ENCODE measurements at regions not wholly inside any gene's neighbourhood (a gene's known extent, or its start where the extent isn't known, plus 50 kb on each side); places are given as distances from the start of the nearest gene placed in this dataset.

DNA sequence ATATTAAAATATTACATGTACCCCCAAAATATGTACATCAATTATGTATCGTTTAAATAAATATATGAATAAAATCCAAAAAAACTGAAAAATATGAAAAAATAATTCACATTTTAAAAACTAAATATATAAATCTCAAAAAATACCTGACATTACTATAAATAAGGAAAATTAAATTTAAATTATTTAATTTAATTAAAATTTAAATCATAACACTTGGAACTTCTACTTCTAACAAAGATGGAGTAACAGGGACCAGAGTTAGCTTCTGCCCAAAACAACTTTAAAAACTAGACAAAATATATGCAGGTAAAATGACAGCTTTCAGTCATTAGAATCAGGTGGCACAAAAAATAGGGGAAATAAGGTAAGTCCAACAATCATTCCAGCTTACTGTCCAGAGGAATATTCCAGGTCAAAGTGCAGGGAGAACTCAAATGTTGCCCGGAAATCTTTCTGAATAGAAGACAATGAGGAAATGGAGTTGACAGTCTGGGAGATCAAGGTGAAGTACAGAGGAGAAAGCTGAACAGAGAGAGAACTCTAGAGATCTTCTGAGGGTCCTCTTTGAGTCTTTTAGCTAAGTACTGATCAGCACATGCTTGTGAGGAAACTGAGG lies 207.7 kb upstream of the ATP11B start:
- H3K36me3 ChIP-seq (ENCODE audit: control insufficient read depth, low read length) = no peaks in the 10 kb centered on the region
- H3K9me2 ChIP-seq (replicated peaks; ENCODE audit: control insufficient read depth, low read length) = no peaks in the 10 kb centered on the region
- H4K20me1 ChIP-seq (ENCODE audit: control insufficient read depth, insufficient read depth, low read depth, low read length) = no peaks in the 10 kb centered on the region
- H3K79me2 ChIP-seq (ENCODE audit: control insufficient read depth, low read length) = no peaks in the 10 kb centered on the region
- no peaks in the 10 kb centered on the region for H3K27me3 ChIP-seq (ENCODE audit: control insufficient read depth, low read length)
- H3K27ac ChIP-seq (ENCODE audit: low read depth, low read length) = no peak overlapping the region
- no peak overlapping the region for H3K4me3 ChIP-seq (ENCODE audit: low read length)
- no peaks in the 10 kb centered on the region for H3K9me3 ChIP-seq (ENCODE audit: control insufficient read depth, insufficient read depth, low read length)
- H3K4me2 ChIP-seq (ENCODE audit: low read length) = no peak overlapping the region
- H3K4me1 ChIP-seq (ENCODE audit: control insufficient read depth, low read length) = no peaks in the 10 kb centered on the region
- TF ChIP-seq, protein P1, sequence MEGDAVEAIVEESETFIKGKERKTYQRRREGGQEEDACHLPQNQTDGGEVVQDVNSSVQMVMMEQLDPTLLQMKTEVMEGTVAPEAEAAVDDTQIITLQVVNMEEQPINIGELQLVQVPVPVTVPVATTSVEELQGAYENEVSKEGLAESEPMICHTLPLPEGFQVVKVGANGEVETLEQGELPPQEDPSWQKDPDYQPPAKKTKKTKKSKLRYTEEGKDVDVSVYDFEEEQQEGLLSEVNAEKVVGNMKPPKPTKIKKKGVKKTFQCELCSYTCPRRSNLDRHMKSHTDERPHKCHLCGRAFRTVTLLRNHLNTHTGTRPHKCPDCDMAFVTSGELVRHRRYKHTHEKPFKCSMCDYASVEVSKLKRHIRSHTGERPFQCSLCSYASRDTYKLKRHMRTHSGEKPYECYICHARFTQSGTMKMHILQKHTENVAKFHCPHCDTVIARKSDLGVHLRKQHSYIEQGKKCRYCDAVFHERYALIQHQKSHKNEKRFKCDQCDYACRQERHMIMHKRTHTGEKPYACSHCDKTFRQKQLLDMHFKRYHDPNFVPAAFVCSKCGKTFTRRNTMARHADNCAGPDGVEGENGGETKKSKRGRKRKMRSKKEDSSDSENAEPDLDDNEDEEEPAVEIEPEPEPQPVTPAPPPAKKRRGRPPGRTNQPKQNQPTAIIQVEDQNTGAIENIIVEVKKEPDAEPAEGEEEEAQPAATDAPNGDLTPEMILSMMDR (IDR thresholded peaks at IDR 0.05; ENCODE audit: low read depth, low read length, poor library complexity, severe bottlenecking) = no peak
- no peak for TF ChIP-seq EZH2phosphoT487 (IDR thresholded peaks at IDR 0.05; ENCODE audit: borderline replicate concordance, low read length)
- H3F3A ChIP-seq (ENCODE audit: control insufficient read depth, insufficient read depth) = no peaks in the 10 kb centered on the region

DNA sequence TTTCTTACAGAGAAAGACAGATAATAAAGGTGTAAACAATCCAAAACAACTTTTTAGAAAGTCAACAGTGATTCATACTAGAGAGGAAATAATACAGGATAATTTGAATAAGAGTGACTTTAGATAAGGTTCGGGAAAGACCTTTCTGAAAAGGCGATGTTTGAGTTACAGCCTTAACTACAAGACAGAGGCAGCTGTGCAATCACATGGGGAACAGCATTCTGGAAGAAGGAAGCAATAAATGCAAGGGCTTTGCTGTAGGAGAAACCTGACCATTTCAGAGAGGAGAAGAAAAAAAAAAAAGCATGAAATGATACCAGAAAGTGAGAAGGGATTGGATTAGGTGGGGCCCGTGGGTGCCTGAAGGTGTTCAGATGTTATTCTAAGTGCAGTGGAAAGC lies 200.6 kb upstream of the ATP11B start:
- H3K9me2 ChIP-seq (replicated peaks; ENCODE audit: control insufficient read depth, low read length) = no peaks in the 10 kb centered on the region
- H3K4me2 ChIP-seq (ENCODE audit: low read length) = no peak overlapping the region
- no peaks in the 10 kb centered on the region for H3K36me3 ChIP-seq (ENCODE audit: control insufficient read depth, low read length)
- TF ChIP-seq, protein P1 (IDR thresholded peaks at IDR 0.05; ENCODE audit: low read depth, low read length, poor library complexity, severe bottlenecking) = no peak
- no peak for TF ChIP-seq EZH2phosphoT487 (IDR thresholded peaks at IDR 0.05; ENCODE audit: borderline replicate concordance, low read length)
- no peaks in the 10 kb centered on the region for H3F3A ChIP-seq (ENCODE audit: control insufficient read depth, insufficient read depth)
- H3K27me3 ChIP-seq (ENCODE audit: control insufficient read depth, low read length) = no peaks in the 10 kb centered on the region
- H3K79me2 ChIP-seq (ENCODE audit: control insufficient read depth, low read length) = no peaks in the 10 kb centered on the region
- no peak overlapping the region for H3K27ac ChIP-seq (ENCODE audit: low read depth, low read length)
- H4K20me1 ChIP-seq (ENCODE audit: control insufficient read depth, insufficient read depth, low read depth, low read length) = no peaks in the 10 kb centered on the region
- no peaks in the 10 kb centered on the region for H3K4me1 ChIP-seq (ENCODE audit: control insufficient read depth, low read length)
- no peaks in the 10 kb centered on the region for H3K9me3 ChIP-seq (ENCODE audit: control insufficient read depth, insufficient read depth, low read length)
- no peak overlapping the region for H3K4me3 ChIP-seq (ENCODE audit: low read length)

DNA sequence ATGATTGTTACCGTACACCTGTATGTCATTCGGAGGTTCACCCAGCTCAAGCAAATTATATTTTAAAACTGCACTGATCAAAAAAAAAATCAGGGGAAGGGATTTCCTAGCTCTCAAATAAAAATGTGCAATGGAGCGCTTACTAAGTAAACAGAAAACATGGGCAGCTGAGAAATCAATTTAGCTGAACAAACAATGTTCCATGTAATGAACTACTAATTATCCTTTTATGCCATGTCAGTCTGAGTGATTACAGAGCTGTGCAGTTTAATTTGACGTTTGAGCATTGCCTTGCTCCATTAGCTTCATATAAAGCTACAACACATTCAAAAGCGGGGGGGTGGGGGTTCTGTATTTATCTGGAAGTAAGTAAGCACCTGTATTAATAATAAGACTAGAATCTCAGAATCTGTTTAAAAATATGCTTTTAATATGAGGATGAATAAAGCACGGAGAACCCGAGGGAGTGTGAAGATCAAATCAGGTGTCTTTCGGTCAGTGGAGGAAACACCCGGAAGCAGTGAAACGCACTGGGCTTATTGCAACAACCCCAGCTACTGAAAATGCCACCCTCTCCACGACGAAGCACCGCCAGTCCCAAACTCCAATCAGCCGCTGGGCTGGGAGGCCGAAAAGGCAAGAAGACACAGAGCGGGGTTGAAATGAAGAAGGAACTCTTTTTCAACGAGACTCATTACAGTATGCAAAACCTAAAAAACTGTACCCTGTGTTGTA lies 196.5 kb upstream of the ATP11B start:
- Histone ChIP-seq H3K79me2 (ENCODE audit: control insufficient read depth, low read length) (no peaks in the 10 kb centered on the region), H3K4me1 (ENCODE audit: control insufficient read depth, low read length) (no peaks in the 10 kb centered on the region), H3K4me2 (ENCODE audit: low read length) (no peak overlapping the region), H3K27me3 (ENCODE audit: control insufficient read depth, low read length) (no peaks in the 10 kb centered on the region), H4K20me1 (ENCODE audit: control insufficient read depth, insufficient read depth, low read depth, low read length) (no peaks in the 10 kb centered on the region), H3K27ac (ENCODE audit: low read depth, low read length) (no peak overlapping the region), H3F3A (ENCODE audit: control insufficient read depth, insufficient read depth) (no peaks in the 10 kb centered on the region), H3K9me3 (ENCODE audit: control insufficient read depth, insufficient read depth, low read length) (no peaks in the 10 kb centered on the region), H3K4me3 (ENCODE audit: low read length) (no peak overlapping the region), H3K36me3 (ENCODE audit: control insufficient read depth, low read length) (no peaks in the 10 kb centered on the region), H3K9me2 (replicated peaks; ENCODE audit: control insufficient read depth, low read length) (no peaks in the 10 kb centered on the region)
- TF ChIP-seq, protein P1 (IDR thresholded peaks at IDR 0.05; ENCODE audit: low read depth, low read length, poor library complexity, severe bottlenecking) = no peak
- TF ChIP-seq EZH2phosphoT487 (IDR thresholded peaks at IDR 0.05; ENCODE audit: borderline replicate concordance, low read length) = no peak
